ENCODE measurements at regions not wholly inside any gene's neighbourhood (a gene's known extent, or its start where the extent isn't known, plus 50 kb on each side); places are given as distances from the start of the nearest gene placed in this dataset.
"Not testable (repeated sequence)": the region's sequence is repeated elsewhere in the genome, so short reads cannot be mapped to it uniquely, and the experiment has no call there.

GRCh38 chr6:155883741-155884140, 428.1 kb upstream of the NOX3 start:
- no peak for DNase-seq

- no peak for DNase-seq
These were observed 427.7 kb upstream of the NOX3 start for GRCh38 chr6:155883334-155883731.

DNA sequence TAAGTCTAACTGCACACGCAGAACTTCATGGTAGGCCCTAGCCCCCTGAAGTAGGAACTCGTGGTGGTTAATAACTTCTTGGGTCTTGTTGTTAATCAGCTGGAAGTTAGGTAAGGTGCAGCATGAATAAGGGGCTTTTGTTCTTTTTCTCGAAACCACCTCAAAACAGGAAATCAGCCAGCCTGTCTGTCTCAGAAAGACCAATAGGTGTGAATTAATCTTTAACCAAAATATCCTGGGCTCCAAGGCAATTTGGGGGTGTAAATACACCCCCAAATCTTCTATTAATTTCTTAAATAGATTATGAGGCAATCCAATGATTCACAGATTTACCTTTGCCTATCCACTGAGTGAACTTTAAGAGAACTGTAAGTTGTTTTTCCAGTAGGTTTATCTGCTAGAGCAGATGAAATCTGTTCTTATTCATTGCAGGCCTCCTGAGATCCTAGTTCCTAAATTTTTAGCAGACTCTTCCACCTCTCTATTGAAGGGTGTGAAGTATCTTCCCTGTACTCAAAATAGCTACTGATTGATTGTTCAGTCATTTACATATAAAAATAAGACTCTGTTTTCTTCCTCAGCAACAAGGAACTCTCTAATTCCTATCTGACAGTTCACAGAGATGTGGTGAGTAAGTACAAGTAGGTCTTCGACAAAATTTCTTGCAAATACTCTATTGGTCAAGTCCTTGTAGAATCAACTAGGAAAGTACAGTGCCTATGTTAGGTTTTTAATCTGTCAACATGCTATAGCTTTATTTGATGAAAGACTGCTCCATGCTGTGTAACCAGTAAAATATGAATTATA, 427.1 kb upstream of the NOX3 start:
- no peak for DNase-seq

- DNase-seq: no peak
These were observed 426.3 kb upstream of the NOX3 start for GRCh38 chr6:155881826-155882526.

GRCh38 chr6:155880900-155881299, 425.3 kb upstream of the NOX3 start:
- no peak for DNase-seq

DNA sequence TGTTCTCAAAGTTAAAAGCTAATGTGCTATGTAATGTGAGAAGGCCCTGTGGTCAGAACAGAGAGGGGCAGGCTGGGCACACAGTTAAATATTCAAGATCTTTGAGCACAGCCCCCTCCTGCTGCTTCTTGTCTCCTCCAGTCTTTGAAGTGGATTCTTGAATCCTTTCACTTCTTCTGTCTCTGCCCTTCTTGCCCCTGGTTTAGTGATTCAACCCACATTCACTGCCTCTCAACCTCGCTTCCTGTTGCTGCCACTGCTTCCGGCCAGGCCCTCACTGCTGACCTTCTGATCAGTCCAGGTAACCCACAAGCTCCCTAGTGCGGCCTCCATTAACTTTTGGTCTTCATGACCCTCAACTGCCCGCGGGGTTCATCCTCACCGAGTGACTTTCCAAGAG, 417.3 kb upstream of the NOX3 start:
- no peak for DNase-seq

GRCh38 chr6:155867682-155868081, 412.0 kb upstream of the NOX3 start:
- no peak for DNase-seq

GRCh38 chr6:155866676-155867390, 411.2 kb upstream of the NOX3 start:
- not testable (repeated sequence) for DNase-seq

DNA sequence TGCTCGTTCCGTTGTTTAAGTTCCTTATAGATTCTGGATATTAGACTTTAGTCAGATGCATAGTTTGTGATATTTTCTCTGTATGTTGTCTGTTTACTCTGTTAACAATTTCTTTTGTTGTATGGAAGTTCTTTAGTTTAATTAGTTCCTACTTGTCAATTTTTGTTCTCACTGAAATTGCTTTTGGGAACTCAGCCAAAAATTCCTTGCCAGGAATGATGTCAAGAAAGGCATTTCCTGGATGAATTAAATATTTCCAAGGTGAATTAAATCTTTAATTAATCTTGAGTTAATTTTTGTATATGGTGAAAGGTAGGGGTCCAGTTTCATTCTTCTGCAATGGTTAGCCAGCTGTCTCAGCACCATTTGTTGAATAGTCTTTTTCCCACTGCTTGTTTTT, 406.2 kb upstream of the NOX3 start:
- no peak for DNase-seq

DNA sequence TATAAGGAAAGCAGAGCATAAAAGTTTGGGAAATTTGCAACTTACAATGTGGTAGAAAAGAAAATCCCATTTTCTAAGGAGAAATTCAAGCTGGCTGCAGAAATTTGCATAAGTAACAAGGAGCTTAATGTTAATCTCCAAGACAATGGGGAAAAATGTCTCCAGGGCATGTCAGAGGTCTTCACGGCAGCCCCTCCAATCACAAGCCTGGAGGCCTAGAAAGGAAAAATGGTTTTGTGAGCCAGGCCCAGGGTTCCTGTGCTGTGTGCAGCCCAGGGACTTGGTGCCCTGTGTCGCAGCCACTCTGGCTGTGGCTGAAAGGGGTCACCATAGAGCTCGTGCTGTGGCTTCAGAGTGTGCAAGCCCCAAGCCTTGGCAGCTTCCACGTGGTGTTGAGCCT, 403.3 kb upstream of the NOX3 start:
- not testable (repeated sequence) for DNase-seq

DNA sequence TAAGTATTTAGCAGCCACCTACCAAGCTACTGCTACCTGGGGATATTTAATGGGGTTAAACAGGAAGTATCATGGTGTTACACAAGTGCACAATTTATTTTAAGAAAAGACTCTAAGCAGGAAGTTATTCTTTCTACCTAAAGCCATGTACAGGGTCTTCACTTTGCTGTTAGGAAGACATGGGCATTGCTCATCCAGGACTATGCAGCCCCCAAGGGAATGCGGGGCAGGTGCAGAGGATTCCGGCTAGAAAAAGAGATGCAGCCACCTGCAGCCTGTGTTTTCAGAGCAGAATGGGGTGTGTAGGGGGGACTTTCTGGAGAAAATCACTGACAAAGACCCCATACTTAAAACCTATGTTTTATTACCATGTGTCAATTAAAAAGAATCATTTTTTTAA, 399.1 kb upstream of the NOX3 start:
- DNase-seq: no peak

GRCh38 chr6:155853011-155853410, 397.4 kb upstream of the NOX3 start:
- no peak for DNase-seq

- DNase-seq: no peak
These were observed 394.8 kb upstream of the NOX3 start for GRCh38 chr6:155850408-155850841.

DNA sequence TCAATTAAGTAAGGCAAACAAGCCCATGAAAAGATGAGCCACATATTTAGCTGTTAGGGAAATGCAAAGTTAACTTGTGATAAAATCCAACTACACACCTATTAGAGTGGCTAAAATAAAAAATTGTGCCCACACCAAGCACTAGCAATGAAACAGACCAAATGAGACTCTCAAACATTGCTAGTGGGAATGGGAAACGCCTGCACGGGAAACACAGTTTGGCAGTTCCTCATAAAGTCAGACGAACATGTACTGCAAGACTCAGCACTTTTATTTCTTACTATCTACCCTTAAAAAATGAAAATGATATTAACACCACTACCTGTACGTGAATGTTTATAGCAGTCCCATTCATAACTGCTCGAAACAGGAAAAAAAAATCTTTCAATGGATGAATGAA, 392.1 kb upstream of the NOX3 start:
- DNase-seq: no peak

DNA sequence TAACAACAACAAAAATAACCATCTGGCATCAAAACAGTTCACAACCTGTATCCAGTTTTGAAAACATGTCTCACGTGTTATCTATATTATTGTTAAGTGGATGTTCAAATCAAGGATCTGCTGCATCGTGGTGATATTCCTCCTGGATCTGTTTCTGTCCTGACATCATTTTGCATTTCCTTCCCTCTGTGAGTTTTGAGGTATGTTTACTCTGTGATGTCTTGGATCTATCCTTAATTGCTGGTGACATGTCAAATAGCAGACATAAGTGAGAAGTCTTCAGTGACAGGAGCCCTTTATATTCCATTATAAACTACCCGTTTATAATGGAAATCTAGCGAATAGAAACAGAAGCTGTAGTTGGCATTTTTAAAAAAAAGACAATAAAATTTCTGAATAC, 381.8 kb upstream of the NOX3 start:
- no peak for DNase-seq

GRCh38 chr6:155832596-155832995, 377.0 kb upstream of the NOX3 start:
- no peak for DNase-seq

DNA sequence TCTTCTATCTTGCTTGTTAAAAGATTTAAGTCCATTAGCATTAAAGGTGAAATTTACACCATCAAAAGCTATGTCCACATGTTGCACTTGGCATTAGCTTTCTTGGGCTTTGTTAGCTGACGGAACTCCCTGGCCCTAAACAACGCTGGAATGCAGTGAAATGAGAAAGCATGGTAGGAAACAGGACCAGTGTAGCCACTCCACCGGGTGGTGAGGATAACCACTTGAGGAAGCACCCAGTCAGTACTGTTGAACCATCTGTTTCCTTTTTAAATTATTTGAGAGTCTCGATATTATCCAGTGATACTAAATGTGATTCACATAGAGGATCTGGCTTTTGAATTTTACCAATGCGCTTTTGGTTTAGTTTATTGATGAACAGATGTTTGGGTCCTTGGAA, 374.9 kb upstream of the NOX3 start:
- DNase-seq: no peak

DNA sequence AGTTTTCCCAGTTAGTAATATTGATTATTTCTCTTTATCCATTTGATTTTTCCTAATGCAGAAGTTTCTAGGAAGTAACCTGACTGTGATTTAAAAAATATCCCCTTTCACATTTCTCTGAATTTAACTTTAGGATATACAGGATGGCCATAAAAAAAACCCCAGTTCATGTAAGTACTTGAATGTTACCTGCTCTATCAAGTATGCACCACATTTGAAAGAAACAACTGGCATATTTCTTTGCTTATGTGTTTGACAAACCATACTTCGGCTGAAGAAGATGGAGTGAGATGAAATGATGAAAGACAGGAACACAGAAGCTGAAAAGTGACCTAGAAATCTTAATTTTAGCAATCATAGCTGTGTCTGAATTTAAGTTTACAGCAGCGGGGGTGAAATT, 374.0 kb upstream of the NOX3 start:
- DNase-seq: no peak

- no peak for DNase-seq
These were observed 373.4 kb upstream of the NOX3 start for GRCh38 chr6:155828989-155829388.

DNA sequence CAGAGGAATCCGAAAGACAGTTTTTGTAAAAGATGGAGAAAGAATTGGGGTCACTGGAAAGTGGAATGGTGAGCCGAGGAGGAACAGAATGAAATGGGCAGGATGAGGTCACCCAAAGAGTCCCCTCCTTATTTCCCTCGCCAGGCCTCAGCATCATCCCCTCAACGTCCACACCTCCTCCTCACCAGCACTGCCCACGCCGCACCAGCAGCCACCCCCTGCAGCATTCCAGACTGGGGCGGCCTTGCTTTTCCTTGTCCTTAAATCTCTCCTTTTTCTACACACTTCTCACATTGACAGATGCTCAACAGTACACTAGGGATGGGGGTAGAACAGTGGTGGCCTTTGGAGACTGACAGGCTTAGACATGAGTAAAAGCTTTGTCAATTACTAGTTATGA, 363.1 kb upstream of the NOX3 start:
- DNase-seq: no peak

DNA sequence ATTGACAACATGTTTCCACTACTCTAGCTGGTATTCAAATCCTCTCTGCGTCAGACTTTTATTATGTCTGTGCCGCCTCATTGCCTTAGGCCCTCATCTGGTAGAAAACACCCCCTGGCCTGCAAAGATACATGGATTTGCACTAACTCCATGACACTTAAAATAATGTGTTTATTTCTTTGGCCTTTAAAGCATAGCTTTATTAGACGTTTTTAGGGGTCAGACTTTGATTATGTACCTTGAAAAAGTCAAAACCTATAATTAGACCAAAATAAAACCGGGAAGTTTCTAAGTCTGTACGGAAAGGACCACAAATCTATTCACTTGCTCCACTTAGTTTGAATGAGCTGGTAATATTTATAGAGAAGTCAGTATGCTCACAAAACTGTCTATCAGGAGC, 357.9 kb upstream of the NOX3 start:
- DNase-seq: no peak

GRCh38 chr6:155807243-155807642, 351.6 kb upstream of the NOX3 start:
- DNase-seq: no peak

DNA sequence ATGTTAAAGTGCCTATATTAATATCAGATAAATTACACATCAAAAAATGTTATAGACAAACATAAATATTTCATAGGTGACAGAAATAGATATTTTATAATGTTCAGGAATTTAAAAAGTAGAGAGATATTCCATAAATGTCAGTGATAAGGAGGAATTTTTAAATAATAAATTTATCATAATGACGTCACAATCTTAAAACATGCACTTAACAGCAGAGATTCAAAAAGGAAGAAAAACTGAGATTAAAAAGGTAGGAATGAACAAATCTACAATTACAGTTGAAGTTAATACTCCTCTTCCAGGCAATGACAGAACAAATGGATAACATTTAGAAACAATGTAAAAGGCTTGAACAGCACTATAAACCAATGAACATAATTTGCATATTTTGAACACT, 345.4 kb upstream of the NOX3 start:
- no peak for DNase-seq

- not testable (repeated sequence) for DNase-seq
These were observed 343.2 kb upstream of the NOX3 start for GRCh38 chr6:155798876-155799275.
